ENCODE measurements at regions not wholly inside any gene's neighbourhood (a gene's known extent, or its start where the extent isn't known, plus 50 kb on each side); places are given as distances from the start of the nearest gene placed in this dataset.
A peak's percentile ranks its signal among the peaks of the same experiment; 100 is the strongest.

DNA sequence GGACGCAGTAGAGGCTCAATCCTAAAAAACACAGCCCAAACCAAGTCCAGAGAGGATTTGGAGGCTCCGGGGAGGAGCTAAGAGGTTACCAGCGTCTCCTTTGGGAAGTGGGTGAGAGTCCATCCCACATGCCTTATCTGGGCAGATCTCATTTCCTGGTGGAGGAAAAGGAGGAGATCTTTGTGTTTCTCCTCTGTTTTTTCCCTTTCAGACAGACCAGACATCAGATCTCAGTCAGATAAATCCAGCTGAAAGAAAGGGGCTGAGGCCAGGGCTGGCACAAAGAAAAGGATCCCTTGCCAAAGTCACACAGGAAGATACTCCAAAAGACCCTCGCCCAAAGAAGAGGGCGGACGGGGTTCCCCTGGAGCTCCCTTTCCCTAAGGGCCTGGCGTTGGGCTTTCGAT lies 58.3 kb upstream of the COMTD1 start:
- Histone ChIP-seq H3K9me3 (peaks cover 0 to 6% (median 0%) of the 10 kb centered on the region in 3 donors), H3K4me3 (peak overlapping the region in 1 of 2 donors; percentile 69), H3K27ac (peak overlapping the region; percentile 78 to 96 (median 90)), H3K4me1 (peaks cover 5 to 42% (median 9%) of the 10 kb centered on the region in 3 donors), H3K27me3 (no peaks in the 10 kb centered on the region), H3K36me3 (no peaks in the 10 kb centered on the region)
- 24% methylated on average over 5 of the region's 8 CpGs; no CpG with 5 or more reads in 1 of the 2 donors for WGBS, 2 donors (ENCODE audit: low coverage in 1 of 2)
- ATAC-seq: no peak
- TF ChIP-seq POLR2AphosphoS5 (IDR thresholded peaks at IDR 0.05): no peak
- no peak for TF ChIP-seq EP300 (IDR thresholded peaks at IDR 0.05)
- no peak for TF ChIP-seq POLR2A (IDR thresholded peaks at IDR 0.05)
- TF ChIP-seq, protein P1, sequence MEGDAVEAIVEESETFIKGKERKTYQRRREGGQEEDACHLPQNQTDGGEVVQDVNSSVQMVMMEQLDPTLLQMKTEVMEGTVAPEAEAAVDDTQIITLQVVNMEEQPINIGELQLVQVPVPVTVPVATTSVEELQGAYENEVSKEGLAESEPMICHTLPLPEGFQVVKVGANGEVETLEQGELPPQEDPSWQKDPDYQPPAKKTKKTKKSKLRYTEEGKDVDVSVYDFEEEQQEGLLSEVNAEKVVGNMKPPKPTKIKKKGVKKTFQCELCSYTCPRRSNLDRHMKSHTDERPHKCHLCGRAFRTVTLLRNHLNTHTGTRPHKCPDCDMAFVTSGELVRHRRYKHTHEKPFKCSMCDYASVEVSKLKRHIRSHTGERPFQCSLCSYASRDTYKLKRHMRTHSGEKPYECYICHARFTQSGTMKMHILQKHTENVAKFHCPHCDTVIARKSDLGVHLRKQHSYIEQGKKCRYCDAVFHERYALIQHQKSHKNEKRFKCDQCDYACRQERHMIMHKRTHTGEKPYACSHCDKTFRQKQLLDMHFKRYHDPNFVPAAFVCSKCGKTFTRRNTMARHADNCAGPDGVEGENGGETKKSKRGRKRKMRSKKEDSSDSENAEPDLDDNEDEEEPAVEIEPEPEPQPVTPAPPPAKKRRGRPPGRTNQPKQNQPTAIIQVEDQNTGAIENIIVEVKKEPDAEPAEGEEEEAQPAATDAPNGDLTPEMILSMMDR (IDR thresholded peaks at IDR 0.05): no peak

DNA sequence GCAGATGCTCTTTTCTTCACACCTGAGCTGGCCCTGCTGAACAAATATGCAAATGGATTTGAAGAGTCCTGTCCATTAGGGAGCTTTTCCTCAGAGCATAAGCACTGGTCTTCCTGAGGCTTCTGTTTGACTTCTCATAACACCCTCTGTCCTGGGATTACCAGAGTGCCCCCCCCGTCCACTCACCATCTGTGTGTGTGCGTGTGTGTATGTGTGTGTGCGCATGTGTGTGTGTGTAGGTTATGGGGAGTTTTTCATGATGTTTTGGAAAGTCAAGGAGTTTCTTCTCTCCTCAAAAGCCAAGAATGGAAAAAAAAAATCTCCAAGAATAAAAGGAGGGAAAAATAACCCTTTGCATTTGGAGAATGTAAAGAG lies 57.7 kb upstream of the COMTD1 start:
- H3K27me3 ChIP-seq: no peaks in the 10 kb centered on the region
- H3K36me3 ChIP-seq: no peaks in the 10 kb centered on the region
- no peak for ATAC-seq
- TF ChIP-seq, protein P1 (IDR thresholded peaks at IDR 0.05): no peak
- no peak for TF ChIP-seq POLR2A (IDR thresholded peaks at IDR 0.05)
- no peak for TF ChIP-seq POLR2AphosphoS5 (IDR thresholded peaks at IDR 0.05)
- no peak for TF ChIP-seq EP300 (IDR thresholded peaks at IDR 0.05)
- peaks cover 0 to 6% (median 0%) of the 10 kb centered on the region in 3 donors for H3K9me3 ChIP-seq
- H3K27ac ChIP-seq: peak overlapping the region in 2 of 4 donors; percentile 90 to 96
- whole genome bisulfite sequencing, 2 donors (ENCODE audit: low coverage in 1 of 2): no CpG with 5 or more reads among the region's 3 CpGs
- H3K4me3 ChIP-seq: no peak overlapping the region
- peaks cover 5 to 42% (median 9%) of the 10 kb centered on the region in 3 donors for H3K4me1 ChIP-seq

DNA sequence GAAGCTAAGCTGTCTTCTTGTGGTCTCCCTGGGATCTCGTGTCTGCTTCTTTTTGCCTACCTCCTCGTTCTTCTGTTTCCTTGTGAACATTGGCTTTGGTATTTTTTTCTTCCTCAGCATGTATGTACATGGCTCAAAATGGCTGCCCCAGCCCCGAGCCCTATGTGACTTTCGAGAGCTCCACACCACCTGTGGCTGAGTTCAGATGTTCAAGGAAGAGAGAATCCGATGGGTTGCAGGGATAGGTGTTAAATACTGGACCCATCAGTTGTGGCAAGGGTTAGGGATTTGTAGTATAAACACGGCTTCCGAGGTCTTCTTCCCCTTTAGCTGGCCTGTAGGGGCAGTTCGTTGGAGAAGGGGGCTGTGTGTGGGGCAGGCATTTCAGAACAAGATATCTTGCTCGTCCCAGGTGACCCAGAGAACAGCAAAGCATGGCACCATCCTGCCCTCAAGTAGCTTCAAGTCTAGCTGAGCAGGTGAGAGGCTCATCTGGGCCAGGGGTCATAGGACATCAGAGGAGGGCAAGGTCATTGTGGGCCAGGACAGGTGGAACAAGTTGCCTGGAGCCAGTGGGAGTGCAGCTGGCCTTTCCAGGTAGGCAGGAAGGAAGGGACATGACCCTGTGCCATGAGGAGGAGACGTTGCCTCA lies 57.2 kb upstream of the COMTD1 start:
- no peak for TF ChIP-seq POLR2A (IDR thresholded peaks at IDR 0.05)
- TF ChIP-seq POLR2AphosphoS5 (IDR thresholded peaks at IDR 0.05): no peak
- TF ChIP-seq EP300 (IDR thresholded peaks at IDR 0.05): no peak
- TF ChIP-seq, protein P1 (IDR thresholded peaks at IDR 0.05): no peak
- Histone ChIP-seq H3K36me3 (no peaks in the 10 kb centered on the region), H3K9me3 (peaks cover 0 to 6% (median 0%) of the 10 kb centered on the region in 3 donors), H3K27ac (no peak overlapping the region), H3K4me3 (no peak overlapping the region), H3K27me3 (no peaks in the 10 kb centered on the region), H3K4me1 (peaks cover 5 to 42% (median 9%) of the 10 kb centered on the region in 3 donors)
- no peak for ATAC-seq
- WGBS, 2 donors (ENCODE audit: low coverage in 1 of 2): 89 to 100% methylated on average over 5 to 9 of the region's 10 CpGs

DNA sequence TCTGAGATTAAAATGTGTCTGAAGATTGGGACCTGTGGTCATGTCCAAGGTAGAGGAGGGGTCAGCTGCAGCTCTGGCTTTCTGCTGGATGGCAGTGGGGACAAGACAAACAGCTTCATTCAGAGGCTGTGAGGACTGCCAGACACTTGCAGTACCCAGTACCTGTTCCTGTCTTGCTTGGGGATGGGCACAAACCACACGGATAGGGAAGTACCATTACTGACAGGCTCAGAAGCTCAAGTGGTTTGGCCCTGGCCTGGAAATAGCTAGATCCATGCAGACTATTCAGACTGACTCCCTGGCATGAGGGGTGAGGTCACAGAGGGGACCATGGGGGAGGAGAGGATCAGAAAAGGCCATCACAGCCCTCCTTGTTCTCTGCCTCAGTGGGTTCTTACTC lies 56.0 kb upstream of the COMTD1 start:
- H3K27me3 ChIP-seq: no peaks in the 10 kb centered on the region
- H3K4me3 ChIP-seq: no peak overlapping the region
- peaks cover 0 to 6% (median 0%) of the 10 kb centered on the region in 3 donors for H3K9me3 ChIP-seq
- 67% methylated on average over 1 of the region's 1 CpG; no CpG with 5 or more reads in 1 of the 2 donors for WGBS, 2 donors (ENCODE audit: low coverage in 1 of 2)
- H3K27ac ChIP-seq: no peak overlapping the region
- TF ChIP-seq EP300 (IDR thresholded peaks at IDR 0.05) (no peak), POLR2AphosphoS5 (IDR thresholded peaks at IDR 0.05) (no peak), POLR2A (IDR thresholded peaks at IDR 0.05) (no peak)
- TF ChIP-seq, protein P1 (IDR thresholded peaks at IDR 0.05): no peak
- H3K36me3 ChIP-seq: no peaks in the 10 kb centered on the region
- H3K4me1 ChIP-seq: peaks cover 5 to 35% (median 9%) of the 10 kb centered on the region in 3 donors
- ATAC-seq: no peak

DNA sequence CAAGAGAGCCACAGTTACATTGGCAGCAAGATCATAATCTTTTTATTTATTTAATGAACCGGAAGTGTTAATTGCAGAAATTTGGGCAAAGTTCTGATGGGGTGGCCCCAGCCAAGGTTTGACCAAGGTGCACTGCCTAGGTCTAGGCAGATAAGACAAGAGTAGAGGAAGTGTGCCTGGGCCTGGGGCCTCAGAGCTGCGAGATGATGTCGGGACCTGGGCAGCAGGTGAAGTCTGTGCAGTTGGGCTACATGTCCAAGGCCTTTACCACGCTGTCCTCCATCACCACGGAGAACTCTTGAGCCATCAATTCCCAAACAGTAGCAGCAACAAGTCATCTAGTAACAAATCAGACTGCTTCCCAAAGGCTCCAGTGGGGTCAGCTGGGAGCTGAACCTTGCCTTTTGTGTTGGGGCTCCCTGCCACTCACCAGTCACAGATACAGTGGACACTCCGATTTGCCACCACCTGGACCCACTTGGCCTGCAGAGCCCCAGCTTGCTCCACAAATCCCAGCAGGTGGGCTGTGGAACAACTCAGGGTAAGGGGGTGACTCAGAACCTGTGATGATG lies 52.5 kb upstream of the COMTD1 start:
- H3K27me3 ChIP-seq: no peaks in the 10 kb centered on the region
- H3K27ac ChIP-seq: no peak overlapping the region
- WGBS, 2 donors (ENCODE audit: low coverage in 1 of 2): 86 to 96% methylated on average over 3 to 4 of the region's 6 CpGs
- peaks cover 0 to 22% (median 10%) of the 10 kb centered on the region in 3 donors for H3K4me1 ChIP-seq
- TF ChIP-seq POLR2AphosphoS5 (IDR thresholded peaks at IDR 0.05) (no peak), POLR2A (IDR thresholded peaks at IDR 0.05) (no peak), EP300 (IDR thresholded peaks at IDR 0.05) (no peak)
- TF ChIP-seq, protein P1 (IDR thresholded peaks at IDR 0.05): no peak
- no peak overlapping the region for H3K4me3 ChIP-seq
- peaks cover 0 to 6% (median 0%) of the 10 kb centered on the region in 3 donors for H3K9me3 ChIP-seq
- no peak for ATAC-seq
- no peaks in the 10 kb centered on the region for H3K36me3 ChIP-seq
